HG02571 (cell line): ENCODE measurements at regions not wholly inside any gene's neighbourhood (a gene's known extent, or its start where the extent isn't known, plus 50 kb on each side); places are given as distances from the start of the nearest gene placed in this dataset.
A peak's percentile ranks its signal among the peaks of the same experiment; 100 is the strongest.

Experiments used
- ATAC-seq: cut with Tn5 transposase; IDR thresholded peaks from one replicate; pipeline ENCODE4 v1.9.1; 2021; ENCODE audit warnings: mild to moderate bottlenecking, moderate library complexity; ENCODE audit not compliant: unreplicated experiment

DNA sequence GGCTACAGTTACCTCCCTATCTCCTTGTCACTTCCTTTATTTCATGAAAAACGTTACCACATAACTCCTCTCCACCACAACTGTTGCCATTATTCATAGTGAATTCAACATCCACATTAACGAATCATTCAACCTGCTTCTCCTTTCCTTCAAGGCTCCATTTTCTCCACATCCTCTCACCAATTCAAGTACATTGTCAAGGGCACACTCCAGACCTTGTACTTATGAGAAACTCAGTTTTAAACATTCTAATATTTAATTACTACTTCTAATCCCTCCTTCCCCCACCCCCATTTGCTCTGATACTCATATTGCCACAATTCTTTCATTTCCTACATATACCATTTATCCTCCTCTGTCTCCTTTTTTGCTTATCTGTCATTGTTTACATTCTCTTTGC is 871.2 kb downstream of the TUSC7 start:
- no peak for ATAC-seq

DNA sequence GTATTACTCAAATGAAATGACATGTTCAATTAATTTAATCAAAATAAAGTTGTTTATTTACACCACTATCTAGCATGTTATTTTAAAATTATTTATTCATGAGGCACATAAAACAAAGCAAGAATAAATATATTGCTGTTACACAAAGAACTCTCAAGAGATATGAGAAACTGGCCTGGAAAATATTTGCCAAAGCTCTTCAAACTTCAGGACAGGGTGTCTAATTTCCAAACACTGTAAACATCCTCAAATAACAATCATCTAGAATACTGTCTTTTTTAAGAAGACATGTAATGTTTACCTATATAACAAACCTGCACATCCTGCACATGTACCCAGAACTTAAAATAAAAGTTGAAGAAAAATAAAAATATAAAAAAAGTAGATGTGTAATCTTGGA is 876.6 kb downstream of the TUSC7 start:
- no peak for ATAC-seq

- ATAC-seq, result no peak
These were observed 877.8 kb downstream of the TUSC7 start for GRCh38 chr3:117587416-117587815.

GRCh38 chr3:117589454-117589853 is 879.9 kb downstream of the TUSC7 start:
- ATAC-seq, result no peak

DNA sequence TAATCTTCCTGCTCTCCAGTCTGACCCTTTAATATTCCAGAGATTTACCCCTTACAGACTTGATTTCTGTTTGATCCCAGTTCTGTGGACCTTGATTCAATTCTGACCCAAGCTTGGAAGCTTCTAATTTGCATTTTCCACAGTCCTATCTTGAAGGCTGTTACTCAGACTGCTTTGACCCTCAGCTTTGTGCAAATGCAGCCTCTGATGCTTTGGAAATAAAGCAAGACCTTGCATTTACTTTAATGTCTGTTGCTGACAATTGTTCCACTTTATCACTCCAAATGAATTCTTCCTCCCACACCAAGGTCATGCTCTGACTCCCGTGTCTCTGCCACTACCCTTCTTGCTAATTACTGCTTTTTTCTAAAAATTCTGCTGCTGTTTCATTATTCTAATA is 886.0 kb downstream of the TUSC7 start:
- ATAC-seq, result no peak

GRCh38 chr3:117596503-117596902 is 886.9 kb downstream of the TUSC7 start:
- no peak for ATAC-seq

DNA sequence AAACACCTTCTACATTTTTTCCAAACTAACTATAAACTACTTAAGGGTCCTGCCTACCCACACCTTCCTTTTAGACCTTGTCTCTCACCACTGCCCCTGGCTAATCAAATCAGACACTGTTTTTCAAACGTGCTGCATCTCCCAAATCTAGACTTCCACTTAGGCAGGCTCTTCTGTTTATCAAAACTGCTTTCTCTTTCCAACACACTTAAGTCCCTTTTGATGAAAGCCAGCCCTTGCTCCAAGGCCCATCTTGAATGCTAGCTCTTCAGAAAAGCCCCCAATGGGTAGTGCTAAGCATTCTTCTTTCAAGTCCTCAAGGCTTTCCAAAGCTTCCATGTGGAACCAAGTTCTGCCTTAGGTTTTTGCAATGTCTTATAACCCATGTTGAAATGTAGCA is 888.3 kb downstream of the TUSC7 start:
- no peak for ATAC-seq

GRCh38 chr3:117600112-117600511 is 890.5 kb downstream of the TUSC7 start:
- ATAC-seq, result peak; percentile 56

DNA sequence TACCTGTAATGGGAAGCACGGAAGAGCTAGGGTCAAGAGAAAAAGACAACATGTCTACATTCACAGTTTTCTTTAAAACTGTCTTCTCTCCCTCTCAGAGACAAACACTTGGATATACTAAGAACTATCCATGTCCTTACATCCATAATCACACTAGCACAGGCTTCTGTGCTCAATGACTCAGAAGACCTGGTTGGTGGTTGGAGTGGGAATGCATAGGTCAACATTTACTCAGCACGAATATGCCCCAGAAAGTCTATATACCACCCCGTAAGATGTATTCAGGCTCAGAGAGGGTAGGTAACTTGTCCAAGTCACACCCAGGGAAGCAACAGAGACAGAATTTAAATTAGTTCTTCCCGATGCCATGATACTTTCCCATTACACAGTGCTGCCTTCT is 891.1 kb downstream of the TUSC7 start:
- no peak for ATAC-seq

DNA sequence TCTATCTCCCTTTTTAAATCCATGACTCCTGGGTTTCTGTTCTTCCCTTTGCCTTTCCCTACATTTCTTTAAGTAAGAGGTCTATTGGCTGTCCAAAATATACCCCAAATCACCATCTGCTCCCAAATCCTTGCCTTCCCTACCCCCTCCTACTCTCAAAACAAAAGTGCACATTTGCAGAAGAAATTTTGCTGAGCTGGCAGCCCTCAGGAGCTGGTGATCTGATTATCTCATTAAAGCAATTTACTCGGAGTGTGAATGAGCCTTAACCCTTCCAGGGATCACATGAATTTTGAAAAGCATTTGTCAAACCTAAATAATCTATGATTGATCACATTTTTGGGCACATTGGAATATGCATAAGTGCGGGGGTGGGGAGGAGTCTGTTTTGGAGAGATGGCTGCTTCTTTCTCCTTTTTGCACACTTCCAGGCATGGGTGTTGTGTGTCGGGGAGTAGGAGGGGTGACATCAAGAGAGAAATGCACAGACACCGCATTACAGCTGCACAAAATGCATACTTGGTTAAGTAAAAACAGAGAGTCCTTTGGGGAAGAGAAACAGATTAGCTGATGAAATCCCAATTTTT is 892.6 kb downstream of the TUSC7 start:
- ATAC-seq, result no peak

- peak; percentile 52 for ATAC-seq
These were observed 893.5 kb downstream of the TUSC7 start for GRCh38 chr3:117603097-117603496.

DNA sequence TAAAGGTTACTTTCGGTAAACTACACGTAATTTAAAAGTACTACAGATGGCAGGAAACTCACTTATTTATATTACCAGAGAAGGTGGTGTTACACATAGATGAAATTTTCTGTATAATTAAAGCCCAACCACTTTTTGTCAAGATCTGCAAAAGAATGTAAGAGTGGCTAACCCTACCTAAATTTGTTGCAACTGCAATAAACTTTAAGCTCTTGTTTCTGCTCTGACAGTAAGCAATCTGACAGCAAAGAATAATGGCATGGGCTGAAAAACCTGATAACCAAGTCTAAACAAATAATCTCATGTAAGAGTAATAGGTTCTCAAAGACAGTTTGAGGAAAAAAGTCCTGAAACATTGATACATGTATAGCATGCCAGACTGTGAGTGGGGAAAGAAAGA is 897.3 kb downstream of the TUSC7 start:
- ATAC-seq, result no peak

GRCh38 chr3:117609330-117609729 is 899.8 kb downstream of the TUSC7 start:
- ATAC-seq, result no peak

DNA sequence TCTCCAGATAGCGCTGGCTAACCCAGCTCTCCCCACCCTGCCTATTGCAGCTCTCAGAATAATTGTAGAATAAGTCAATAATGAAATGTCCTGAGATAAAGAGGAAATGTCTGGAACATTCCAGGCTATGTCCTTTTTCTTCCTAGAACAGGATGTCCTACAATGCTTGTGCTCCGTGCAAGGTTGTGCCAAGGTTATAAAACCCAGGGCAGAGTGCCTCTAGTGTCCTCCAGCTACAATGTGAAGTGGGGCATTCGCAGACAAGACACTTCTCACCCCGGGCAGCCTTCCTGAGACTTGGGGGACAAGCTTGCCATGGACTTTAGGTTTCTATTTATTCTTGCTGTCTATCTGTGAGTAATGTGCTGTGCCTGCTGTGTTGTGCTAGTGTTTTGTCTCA is 900.6 kb downstream of the TUSC7 start:
- no peak for ATAC-seq

DNA sequence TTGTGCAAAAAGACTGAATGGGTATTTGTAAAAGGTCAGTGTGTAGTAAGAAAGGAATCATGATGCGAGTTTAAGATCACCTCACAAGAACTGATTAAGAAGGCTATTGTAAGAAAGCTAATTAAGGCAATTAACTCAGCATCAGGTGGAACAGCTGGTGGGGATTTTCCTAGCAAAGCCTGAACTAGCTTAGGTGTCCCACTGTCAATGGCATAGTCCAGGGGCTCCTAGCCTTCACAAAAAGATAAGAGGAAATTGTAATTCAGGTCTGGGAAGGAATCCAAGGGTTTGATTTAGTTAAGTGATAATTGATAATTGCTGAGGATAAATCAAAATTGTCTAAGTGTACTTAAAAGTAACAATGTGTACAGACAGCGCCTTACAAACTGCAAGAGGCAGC is 901.6 kb downstream of the TUSC7 start:
- ATAC-seq, result no peak

GRCh38 chr3:117616227-117616626 is 906.6 kb downstream of the TUSC7 start:
- no peak for ATAC-seq

DNA sequence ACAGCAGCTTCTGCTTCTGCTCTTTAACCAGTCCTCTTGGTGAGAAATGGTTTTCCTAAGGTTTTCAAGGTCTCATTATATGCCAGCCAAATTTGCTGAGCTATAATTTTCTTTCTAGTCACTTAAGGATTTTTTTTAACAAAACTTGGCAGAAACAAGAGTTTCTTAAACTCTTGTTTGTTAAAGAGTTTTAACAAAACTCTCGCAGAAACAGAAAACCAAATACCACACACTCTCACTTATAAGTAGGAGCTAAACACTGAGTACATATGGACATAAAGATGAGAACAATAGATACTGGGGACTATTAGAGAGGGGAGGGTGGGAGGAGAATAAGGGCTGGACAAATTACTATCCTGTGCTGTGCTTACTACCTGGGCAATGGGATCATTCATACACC is 908.3 kb downstream of the TUSC7 start:
- no peak for ATAC-seq

DNA sequence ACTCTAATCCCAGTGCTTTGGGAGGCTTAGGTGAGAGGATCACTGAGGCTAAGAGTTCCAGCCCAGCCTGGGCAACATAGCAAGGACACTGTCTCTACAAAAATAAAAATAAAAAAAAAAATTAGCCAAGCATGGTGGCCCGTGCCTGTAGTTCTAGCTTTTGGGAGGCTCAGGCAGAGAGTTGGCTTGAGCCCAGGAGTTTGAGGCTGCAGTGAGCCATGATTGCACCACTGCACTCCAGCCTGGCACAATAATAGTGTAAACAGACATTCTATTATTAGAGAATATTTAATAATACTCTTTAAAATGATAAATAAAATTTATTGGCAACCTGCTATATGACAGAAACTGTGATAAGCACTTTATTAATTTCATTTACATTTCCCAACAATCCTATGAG is 908.9 kb downstream of the TUSC7 start:
- no peak for ATAC-seq

GRCh38 chr3:117619805-117620204 is 910.2 kb downstream of the TUSC7 start:
- no peak for ATAC-seq

GRCh38 chr3:117622171-117622841 is 912.7 kb downstream of the TUSC7 start:
- ATAC-seq, result no peak

- ATAC-seq, result no peak
These were observed 914.8 kb downstream of the TUSC7 start for GRCh38 chr3:117624424-117624823.

GRCh38 chr3:117625174-117625573 is 915.6 kb downstream of the TUSC7 start:
- no peak for ATAC-seq

DNA sequence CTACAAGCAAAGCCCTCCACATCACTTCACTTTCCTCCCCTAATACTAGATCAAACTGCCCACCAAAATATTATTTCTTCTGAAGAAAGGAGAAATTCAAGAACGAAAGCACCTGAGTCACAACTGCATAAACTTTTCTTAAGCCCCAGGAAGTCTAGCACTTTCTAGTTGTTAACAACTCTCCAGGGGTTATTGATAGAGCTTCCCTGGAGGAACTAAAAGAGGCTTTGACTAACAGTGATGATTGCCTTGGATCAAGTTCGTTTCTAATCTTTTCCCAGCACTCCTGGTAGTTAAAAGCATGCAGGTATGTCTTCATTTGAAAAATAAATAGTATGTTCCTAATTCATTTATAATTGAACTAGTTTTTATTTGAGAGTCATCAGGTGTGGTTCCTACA is 917.0 kb downstream of the TUSC7 start:
- ATAC-seq, result no peak
